ENCODE measurements at regions not wholly inside any gene's neighbourhood (a gene's known extent, or its start where the extent isn't known, plus 50 kb on each side); places are given as distances from the start of the nearest gene placed in this dataset.
"Not testable (repeated sequence)": the region's sequence is repeated elsewhere in the genome, so short reads cannot be mapped to it uniquely, and the experiment has no call there.

- DNase-seq = no peak
Measured at GRCh38 chr5:136738829-136739228, 373.5 kb upstream of the TRPC7 start.

GRCh38 chr5:136736021-136736420 is 370.7 kb upstream of the TRPC7 start:
- DNase-seq = no peak

DNA sequence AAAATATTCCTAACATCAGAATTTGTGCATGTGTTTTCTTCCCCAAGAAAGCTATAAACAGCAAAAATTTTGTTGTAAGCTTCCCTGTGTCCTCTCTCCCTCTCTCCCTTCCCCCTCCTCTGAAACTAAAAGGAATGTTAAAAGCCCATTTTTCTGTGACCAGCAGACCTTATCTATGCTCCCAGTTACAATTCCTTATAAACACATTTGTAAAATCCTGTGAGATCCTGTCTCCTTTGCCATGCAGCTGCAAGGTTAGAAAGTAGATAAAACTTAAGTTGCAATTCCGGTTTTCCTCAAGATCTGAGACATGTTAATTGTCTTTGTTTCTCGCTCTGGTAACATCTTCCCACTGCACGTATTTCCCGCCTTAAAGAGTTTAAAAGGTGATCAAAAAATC is 370.3 kb upstream of the TRPC7 start:
- not testable (repeated sequence) for DNase-seq

DNA sequence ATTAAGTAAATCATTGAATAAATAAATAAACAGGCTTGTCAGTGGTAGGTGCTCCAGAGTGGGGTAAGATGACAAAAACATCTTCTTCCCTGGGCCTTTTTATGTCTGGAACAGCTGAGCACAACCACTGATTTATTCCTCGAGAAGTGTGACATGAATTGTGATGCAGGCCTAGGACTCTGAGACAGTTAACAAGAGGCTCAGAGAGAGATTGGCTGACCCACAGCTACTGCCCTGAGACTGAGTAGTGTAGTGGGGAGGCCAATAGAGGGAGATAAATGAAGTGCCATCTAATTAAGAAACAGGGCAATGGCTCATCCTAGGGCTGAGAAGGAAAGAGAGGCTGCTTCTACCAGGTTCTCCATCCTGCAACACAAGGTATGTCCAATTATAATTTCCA is 369.3 kb upstream of the TRPC7 start:
- DNase-seq = no peak

GRCh38 chr5:136732751-136733150 is 367.4 kb upstream of the TRPC7 start:
- DNase-seq = no peak

GRCh38 chr5:136731241-136731900 is 366.0 kb upstream of the TRPC7 start:
- no peak for DNase-seq

DNA sequence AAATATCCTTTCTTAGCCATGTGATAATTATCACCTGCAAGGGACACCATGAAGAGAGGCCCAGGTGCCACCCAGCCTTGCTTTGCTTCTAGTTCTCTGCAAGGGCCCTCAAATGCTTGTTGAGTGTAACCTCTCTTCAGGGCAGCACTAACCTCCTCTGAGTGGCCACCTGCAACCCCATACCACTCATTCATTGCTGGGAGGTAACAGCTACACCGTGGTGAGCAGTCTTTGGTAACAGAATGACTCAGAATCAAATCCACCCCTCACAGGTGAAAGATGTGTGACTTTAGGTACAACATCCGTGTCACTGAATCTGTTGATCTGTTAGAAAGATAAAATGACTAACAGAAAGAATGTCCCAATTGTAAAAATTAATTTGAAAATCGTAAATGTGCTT is 365.1 kb upstream of the TRPC7 start:
- DNase-seq = no peak

- no peak for DNase-seq
Measured at GRCh38 chr5:136729901-136730355, 364.6 kb upstream of the TRPC7 start.

DNA sequence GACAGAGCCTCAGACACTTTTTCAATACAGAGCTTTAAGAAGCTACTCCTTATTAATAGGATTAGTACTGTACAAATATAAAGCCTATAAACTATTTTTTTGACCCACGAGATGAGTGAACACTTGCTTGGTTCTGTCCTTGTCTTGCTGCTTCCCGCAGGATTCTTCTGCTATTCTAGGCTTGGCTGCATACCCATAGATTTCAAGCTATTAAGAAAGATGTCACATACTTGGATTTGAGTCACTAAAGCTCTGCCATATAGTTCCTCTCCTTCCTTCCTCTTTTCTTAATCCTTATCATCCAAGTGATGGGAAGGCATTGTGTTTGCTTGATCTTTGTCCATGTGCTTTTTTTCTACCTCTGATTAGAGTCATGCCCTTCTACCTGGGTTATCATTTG is 361.2 kb upstream of the TRPC7 start:
- DNase-seq = no peak

DNA sequence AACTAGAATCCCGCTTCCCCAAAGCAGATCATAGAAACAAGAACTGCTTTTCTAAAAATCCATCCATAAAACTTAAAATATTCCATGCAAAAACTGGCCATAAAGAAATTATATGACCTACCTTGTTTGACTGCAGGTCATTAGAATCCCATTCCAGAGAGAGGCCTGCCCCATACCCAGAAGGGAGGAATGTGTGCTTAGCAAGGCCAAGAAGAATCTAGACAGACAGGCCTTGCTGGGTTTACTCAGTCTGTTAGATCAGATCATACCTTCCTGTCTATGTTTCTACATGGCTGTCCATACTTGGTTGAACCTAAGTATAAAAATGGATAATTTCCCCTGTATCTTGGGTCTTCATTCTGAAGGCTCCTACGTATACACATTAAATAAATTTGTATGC is 358.8 kb upstream of the TRPC7 start:
- no peak for DNase-seq

- DNase-seq = no peak
Measured at GRCh38 chr5:136722581-136722980, 357.2 kb upstream of the TRPC7 start.

DNA sequence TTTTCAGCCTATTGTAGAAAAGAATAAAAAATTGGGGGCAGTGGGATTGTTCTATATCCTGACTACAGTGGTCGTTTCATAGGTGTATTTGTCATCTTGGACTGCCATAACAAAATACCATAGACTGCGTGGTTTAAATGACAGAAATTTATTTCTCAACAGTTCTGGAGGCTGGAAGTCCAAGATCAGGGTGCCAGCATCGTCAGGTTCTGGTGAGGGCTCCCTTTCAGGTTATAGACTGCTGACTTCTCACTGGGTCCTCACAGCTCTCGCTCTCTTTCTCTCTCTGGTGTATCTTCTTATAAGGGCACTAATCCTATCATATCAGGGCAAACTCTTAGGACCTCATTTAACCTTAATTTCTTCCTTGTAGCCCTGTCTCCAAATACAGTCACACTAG is 356.7 kb upstream of the TRPC7 start:
- no peak for DNase-seq

GRCh38 chr5:136720674-136721073 is 355.3 kb upstream of the TRPC7 start:
- no peak for DNase-seq

- no peak for DNase-seq
Measured at GRCh38 chr5:136717917-136718316, 352.6 kb upstream of the TRPC7 start.

GRCh38 chr5:136714286-136714685 is 348.9 kb upstream of the TRPC7 start:
- DNase-seq = no peak

DNA sequence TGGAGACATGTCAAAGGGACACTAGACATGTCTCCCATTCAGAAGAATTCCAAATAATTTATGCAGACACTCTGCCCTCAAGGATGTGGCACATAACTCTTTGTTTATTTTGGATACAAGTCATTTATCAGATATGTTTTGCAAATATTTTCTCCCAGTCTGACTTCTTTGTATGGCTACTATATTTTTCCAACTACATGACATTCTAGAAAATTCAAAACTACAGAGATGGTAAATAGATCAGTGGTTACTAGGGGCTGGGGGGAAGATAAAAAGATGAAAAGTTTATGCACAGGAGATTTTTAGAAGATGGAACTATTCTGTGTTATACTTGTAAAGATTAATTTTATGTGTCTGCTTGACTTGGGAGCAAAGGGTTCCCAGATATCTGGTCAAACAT is 347.3 kb upstream of the TRPC7 start:
- no peak for DNase-seq

DNA sequence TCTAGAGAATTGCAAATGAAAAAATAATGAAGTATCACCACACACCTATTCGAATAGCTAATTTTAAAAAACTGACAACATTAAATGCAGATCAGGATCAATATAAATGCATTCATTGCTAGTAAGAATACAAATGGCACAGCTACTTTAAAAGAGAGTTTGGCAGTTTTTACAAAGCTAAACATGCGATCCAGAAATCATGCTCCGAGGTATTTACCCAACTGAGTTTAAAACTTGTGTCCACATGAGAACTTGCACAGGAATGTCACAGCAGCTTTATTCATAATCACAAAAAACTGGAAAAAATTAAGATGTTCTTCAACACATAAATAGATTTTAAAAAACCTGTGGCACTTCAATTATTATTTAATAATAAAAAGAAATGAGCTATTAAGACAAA is 345.5 kb upstream of the TRPC7 start:
- no peak for DNase-seq

DNA sequence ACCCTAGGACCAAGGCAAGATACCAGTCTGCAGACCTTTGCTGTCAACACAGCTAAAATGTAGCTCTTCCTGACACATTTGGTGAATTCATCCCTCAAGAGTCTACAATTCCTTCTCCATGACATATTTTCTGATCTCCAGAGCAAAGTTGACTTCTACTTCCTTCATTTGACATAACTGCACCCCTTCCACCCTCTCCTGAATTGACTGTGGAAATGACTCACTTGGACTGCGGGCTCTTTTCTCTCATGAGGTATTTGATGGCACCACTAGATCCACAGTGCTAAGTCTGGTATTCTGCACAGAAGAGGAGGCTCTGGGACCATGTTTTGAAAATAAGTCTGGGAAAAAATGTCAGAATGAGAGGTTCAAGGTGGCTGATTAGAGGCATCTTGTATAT is 338.4 kb upstream of the TRPC7 start:
- DNase-seq = no peak

- DNase-seq = no peak
Measured at GRCh38 chr5:136703036-136703435, 337.7 kb upstream of the TRPC7 start.

DNA sequence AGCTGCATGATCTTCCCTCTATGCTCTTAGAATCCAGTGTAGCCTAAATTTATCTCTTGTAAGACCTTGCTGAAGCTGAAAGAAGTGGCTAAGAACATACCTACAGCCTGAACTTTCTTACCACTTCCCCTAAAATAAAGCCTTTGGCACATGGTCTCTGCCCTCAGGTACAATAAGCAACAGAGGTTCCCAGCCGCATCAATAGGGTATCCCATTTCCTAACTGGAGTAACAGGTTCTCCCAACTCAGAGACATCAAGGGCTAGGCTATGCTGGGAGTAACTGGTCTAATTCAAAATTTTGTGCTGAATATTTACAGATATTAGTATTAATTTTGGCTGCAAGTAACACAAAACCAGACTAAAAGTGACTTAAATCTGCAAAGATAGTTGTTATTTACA is 335.8 kb upstream of the TRPC7 start:
- no peak for DNase-seq

DNA sequence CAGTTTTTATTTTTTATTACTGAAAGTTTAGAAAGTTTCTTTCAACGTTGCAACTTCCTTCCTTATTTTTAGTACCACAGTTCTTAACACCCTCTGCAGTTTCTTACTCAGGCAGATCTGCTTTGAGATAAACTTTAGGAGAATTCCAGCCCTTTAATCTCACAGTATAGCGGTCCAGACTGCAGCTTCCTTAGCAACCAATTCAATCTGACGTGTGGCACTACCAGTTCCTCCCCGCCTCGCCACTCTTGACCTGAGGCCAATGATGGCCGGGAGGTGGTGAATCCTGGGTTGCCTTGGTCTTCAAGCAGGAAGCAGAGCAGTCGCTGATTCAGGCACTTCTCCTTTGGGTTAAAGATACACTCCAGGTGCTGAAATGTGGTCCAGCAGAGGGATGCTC is 334.3 kb upstream of the TRPC7 start:
- DNase-seq = no peak

DNA sequence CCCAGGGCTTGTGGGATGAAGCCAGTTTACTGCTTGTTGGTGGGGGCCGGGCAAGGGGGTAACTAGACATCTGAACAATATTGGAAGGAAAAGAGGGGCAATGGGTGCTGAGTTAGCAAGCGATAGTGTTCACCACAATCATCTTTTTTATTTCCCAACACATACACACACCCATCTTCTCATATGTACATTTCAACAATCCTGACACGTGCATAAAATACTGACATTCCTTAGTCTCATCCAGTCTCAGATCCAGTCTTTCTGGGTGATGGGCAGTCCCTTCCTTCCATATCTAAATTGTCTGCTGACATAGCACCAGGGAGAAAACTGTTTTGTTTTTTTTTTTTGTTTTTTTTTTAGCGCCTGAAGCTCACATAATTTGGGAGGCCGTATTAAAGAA is 333.6 kb upstream of the TRPC7 start:
- DNase-seq = no peak

- no peak for DNase-seq
Measured at GRCh38 chr5:136694258-136694657, 328.9 kb upstream of the TRPC7 start.

GRCh38 chr5:136689552-136689951 is 324.2 kb upstream of the TRPC7 start:
- DNase-seq = no peak

DNA sequence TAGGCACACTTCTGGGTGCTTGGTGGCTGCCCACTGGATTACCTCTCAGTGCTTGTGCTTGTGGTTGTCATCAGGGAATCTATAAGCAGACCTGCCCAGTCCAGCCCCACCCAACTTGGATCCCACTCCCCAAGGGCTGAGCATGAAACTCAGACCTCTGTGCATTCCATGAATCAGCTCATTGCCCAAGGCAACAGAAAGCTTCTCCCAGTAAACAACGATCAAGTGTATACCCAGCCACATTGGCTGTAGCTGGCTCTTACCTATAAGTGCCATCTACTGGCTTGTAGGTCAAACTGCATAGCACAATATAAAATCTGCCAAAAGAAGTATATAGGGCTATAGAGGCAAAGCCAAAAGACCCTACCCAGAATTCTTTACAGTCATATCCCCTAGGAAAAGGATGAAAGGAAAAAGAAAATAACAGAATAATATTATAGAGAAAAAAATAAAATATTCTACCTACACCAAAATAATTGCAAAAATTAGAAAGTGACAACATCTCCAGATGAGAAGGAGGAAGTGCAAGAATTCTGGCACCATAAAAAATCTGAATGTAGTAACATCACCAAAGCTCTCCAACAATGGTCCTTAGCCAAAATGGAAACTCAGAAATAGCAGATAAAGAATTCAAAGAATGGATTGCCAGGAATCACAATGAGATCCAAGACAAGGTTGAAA is 321.0 kb upstream of the TRPC7 start:
- peak; percentile 2 for DNase-seq

Data from DMS 273 treated with DMSO at 0.1 percent for 48 hours (cell line).